ENCODE measurements at regions not wholly inside any gene's neighbourhood (a gene's known extent, or its start where the extent isn't known, plus 50 kb on each side); places are given as distances from the start of the nearest gene placed in this dataset.

GRCh38 chrX:68992821-68993397 is 164.1 kb downstream of the EFNB1 start:
- no peak for TF ChIP-seq CTCF (IDR thresholded peaks at IDR 0.05; ENCODE audit: low read depth, low read length)
- no peak for TF ChIP-seq EZH2phosphoT487 (IDR thresholded peaks at IDR 0.05; ENCODE audit: low read depth)

All from OCI-LY3 (cell line).